ENCODE measurements at regions not wholly inside any gene's neighbourhood (a gene's known extent, or its start where the extent isn't known, plus 50 kb on each side); places are given as distances from the start of the nearest gene placed in this dataset.

DNA sequence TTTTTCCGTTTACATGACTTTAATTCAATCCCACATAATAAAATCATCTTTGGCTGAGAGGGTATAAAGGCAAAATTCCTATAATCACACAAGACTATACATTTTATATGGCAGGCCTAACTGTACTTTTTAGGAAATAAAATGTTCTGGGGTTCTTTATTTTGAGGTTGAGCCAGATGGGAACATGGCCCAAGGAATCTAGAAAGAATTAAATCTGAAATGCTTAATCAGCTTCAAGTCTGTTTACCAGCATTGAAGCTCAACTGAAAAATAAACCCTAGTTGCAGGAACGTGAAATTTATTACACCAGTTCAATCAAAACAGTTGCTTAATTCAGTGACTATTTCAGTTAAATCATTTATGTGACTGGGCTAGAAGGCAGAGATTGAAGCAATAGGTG lies 191.0 kb upstream of the BTG1 start:
- DNase-seq (ENCODE audit: extremely low read depth in 1 of 2, low read depth in 1 of 2): no peak

DNA sequence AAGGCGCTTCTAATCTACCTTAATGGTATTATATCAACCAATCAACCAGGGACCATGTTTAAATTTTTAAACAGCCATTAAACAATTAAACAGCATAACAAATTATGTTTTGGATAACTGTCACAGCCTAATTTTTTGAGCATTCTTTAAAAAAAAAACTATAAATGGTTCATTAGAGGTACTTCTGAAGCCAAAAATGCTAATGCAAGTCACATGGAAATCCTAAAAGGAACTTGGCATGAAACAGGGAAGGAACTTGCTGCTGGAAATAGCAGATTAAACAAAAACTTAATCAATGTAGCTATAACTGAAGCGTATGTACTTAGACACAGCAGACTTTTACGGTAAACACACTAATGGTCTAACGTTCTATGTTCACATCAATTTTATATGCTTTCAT lies 190.2 kb upstream of the BTG1 start:
- DNase-seq (ENCODE audit: extremely low read depth in 1 of 2, low read depth in 1 of 2): no peak

DNA sequence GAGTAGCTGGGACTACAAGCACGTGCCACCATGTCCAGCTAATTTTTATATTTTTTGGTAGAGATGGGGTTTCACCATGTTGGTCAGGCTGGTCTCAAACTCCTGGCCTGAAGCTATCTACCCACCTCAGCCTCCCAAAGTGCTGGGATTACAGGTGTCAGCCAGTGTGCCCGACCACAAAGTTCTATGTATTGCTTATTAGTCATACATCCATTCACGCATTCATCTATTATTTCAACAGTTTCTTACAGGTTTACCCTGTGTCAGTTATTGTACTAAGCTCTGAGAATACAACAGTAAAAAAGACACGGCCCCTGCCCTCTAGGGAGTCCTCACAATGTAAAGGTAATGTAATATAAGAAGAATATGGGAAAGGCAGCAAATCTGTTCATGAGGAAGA lies 188.9 kb upstream of the BTG1 start:
- no peak for DNase-seq (ENCODE audit: extremely low read depth in 1 of 2, low read depth in 1 of 2)

DNA sequence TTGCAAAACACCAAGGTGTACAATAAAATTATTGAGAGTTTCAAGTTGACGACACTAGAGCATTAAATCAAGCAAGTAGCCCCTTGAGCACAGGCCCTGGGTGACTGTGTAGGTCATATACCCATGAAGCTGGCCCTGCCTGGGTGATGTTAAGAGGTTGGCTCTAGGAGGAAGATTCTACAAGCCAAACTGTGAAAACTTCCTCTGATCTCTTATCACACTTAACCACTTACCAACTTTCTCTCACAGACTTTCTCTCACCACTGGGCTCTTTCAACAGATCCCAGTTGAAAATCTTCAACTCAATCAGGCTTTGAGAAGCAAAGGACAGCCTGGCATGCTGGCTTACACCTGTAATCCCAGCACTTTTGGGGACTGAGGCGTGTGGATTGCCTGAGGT lies 186.9 kb upstream of the BTG1 start:
- no peak for DNase-seq (ENCODE audit: extremely low read depth in 1 of 2, low read depth in 1 of 2)

DNA sequence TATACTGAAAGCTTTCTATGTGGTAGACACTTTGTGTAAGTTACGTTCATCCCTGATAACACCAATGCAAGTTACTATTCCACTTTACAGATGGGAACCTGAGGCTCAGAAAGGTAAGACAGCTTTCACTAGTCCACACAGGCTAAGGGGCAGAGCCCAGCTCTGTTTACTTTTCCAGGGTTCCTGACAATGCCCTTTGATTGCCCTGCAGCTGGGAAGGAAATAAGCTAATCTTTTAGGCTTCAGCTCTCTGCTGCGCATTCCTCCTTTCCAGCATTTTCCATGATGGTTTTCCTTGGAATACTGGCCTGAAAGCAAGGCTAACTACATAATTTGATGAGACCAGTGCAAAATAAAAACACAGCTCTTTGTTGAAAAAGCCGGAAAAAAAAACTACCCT lies 185.7 kb upstream of the BTG1 start:
- no peak for DNase-seq (ENCODE audit: extremely low read depth in 1 of 2, low read depth in 1 of 2)

DNA sequence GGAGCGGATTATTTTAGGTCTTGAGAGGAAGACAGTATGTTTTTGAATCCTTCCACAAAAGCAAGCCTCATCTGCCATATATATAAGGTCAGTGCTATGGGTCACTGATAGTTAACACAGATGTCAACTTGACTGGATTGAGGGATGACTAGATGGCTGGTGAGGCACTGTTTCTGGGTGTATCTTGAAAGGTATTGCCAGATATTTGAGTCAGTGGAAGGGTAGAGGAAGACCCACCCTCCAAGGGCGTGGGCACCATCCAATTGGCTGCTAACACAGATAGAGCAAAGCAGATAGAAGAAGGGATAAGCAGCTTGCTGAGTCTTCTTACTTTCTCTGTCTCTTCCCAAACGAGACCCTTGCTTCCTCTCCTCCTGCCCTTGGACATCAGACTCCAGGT lies 185.0 kb upstream of the BTG1 start:
- no peak for DNase-seq (ENCODE audit: extremely low read depth in 1 of 2, low read depth in 1 of 2)

DNA sequence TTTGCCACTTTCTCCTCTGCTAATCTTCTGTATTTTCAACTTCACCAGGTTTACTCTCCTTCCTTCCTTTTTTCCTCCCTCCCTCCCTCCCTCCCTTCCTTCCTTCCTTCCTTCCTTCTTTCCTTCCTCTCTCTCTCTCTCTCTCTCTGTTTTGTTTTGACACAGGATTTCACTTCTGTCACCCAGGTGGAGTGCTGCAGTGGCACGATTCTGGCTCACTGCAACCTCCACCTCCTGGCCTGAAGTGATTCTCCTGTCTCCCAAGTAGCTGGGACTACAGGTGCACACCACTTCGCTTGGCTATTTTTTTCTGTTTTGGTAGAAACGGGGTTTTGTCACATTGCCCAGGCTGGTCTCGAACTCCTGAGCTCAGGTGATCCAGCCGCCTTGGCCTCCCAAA lies 181.2 kb upstream of the BTG1 start:
- DNase-seq (ENCODE audit: extremely low read depth in 1 of 2, low read depth in 1 of 2): no peak

DNA sequence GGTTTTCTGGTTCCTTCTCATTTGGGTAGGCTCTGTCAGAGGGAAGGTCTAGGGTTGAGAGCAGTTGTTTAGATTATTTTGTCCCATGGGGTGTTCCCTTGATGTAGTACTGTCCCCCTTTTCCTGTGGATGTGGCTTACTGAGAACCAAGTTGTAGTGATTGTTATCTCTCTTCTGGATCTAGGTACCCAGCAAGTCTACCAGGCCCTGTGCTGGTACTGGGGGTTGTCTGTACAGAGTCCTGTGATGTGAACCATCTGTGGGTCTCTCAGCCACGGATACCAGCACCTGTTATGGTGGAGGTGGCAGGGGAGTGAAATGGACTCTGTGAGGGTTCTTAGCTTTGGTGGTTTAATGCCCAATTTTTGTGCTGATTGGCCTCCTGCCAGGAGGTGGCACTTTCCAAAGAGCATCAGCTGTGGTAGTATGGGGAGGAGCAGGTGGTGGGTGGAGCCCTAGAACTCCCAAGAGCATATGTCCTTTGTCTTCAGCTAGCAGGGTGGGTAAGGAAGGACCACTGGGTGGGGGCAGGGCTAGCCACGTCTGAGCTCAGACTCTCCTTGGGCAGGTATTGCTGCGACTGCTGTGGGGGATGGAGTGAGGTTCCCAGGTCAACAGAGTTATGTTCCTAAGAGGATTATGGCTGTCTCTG lies 179.3 kb upstream of the BTG1 start:
- no peak for DNase-seq (ENCODE audit: extremely low read depth in 1 of 2, low read depth in 1 of 2)

DNA sequence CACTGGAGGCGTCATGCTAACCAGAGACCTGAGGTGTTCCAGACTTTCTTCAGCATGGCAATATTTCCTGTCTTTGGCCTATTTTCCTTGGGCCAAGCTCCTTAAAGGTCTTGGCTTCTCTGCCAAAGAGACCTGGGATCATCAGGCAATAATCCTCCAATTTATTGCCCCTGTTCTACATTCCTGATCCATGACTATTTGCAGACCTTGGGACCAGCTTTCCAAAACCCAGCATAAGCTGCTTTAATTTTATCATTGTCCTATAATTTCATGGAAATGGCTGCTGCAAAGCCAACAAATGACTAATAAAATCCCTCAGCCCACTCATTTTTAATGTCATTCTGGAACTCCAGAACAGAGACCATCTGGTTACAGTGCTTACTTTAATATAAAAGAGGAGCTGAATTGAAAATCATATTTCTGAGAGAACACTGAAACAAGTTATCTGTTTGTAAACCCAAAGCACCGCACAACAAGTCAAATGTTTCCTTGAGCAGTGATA lies 166.9 kb upstream of the BTG1 start:
- no peak for DNase-seq (ENCODE audit: extremely low read depth in 1 of 2, low read depth in 1 of 2)

DNA sequence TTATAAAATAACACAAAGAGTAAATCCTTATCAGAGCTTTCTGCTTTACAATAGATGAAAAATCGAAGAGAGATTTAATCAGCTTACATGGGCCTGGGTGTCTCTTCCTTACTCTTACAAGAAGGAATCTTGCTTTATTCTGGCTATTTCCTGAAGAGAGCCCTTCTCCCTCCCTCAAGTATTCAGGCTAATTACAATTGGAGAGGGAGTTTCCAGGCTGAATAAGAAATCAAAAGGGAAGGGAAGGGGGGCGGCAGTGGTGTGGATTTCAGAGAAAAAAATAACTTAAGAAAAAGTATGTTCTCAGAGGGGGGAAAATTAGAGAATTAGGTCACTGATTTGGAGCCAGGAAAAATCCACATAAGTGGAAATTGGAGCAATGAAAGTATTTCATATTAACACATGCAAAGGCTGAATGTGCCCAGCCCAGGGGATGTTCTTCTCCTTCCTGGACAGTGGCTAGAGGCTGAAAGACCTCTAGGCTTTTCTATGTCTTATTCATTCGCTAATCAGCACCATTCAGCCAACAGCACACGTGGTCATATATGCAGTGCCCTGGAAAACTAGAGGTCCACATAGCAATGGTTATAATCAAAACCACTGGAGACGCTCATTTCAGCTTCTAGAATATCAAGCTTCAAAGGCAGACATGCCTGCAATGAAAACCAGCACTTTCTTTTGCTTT lies 158.9 kb upstream of the BTG1 start:
- DNase-seq (ENCODE audit: extremely low read depth in 1 of 2, low read depth in 1 of 2): no peak

DNA sequence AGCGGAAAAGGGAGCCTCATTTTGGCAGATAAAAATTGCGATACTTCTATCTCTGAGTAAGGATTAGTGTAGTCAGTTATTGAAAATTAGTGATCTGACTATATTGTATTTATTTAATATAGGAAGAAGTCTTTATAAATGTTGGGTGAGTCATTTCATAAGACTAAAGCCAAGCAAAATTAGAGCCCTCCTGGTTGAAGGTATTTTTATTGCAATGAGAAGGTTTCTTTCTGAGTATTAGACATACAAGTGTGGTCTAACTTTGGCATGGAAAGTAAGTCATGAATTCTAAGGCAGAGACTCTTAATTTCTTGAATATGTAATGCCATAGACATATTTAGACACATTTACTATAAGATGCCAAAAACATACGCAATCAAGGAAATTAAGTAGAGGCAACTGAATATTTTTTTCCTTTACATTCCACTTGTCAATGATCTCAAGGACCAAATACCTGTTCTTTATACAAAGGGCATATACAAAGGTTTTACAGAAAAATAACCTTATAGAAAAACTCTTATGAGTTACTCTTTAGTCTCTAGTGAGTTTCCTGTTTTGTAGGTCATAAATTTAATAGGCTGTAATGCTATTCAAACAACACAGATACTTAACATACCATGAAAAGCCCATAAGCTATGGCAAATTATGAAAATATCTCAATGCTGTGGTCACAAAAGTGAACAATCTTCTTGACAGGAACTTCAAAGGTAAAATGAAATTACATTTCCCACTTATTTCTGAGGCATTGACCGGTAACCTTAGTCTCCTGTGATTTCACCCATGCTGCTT lies 156.6 kb upstream of the BTG1 start:
- no peak for DNase-seq (ENCODE audit: extremely low read depth in 1 of 2, low read depth in 1 of 2)

DNA sequence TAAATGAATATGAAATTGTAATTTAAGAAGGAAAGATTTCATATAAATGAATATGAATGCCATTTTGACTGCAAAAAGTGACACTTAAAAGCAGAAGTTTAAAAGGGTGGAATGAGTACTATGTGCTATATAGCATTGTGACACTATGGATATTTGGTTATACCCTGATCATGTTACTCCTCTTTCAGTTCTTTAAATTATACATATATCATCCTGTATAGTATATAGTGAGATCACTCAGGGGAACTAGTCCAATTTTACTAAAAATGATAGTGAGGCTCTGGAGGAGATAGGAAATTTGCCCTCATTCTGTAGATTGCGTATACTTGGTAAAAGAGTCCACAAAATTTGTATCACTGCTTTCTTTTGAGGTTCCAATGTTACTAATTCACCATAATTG lies 155.7 kb upstream of the BTG1 start:
- DNase-seq (ENCODE audit: extremely low read depth in 1 of 2, low read depth in 1 of 2): no peak

DNA sequence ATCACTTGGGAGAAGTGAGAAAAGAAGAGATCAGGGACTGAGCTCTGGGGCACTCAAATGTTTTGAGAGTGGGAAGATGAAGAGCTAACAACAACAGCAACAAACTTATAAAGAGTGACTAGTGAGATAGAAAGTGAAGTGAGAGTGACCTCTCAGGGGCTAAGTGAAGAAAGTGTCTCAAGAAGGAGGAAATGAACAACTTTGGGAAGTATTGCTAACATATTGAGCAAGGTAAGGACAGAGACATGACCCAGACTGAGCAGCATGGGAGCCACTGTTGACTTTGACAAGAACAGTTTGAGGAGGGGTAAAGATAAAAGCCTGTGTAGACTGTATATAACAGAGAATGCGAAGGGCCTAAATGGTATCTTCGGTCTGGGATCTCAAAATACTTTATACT lies 155.1 kb upstream of the BTG1 start:
- no peak for DNase-seq (ENCODE audit: extremely low read depth in 1 of 2, low read depth in 1 of 2)

DNA sequence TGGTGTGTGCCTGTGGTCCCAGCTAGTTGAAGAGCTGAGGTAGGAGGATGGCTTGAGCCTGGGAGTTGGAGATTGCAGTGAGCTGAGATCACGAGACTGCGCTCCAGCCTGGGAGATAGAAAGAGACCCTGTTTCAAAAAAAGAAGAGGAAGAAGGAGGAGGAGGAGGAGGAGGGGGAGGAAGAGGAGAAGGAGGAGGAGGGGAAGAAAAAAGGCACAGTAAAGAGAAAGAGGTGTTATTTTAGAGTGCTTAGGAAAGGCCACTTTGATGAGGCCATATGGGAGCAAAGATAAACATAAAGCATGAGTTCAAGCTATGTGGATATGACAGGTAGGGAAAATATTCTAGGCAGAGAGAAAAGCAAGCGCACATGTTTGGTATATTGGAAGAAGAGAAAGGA lies 154.1 kb upstream of the BTG1 start:
- no peak for DNase-seq (ENCODE audit: extremely low read depth in 1 of 2, low read depth in 1 of 2)

DNA sequence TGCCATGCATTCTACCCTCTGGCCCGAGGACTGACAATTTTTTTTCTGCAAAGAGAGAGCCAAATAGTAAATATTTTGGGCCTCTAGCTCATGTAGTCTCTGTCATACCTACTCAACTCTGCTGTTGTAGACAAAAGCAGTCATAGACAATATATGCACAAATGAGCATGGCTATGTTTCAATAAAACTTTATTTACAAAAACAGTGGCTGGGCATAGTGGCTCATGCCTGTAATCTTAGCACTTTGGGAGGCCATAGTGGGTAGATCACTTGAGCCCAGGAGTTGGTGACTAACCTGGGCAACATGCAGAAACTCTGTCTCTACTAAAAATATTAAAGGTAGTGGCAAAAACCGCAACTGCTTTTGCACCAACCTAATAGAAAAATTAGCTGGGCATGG lies 153.7 kb upstream of the BTG1 start:
- no peak for DNase-seq (ENCODE audit: extremely low read depth in 1 of 2, low read depth in 1 of 2)

DNA sequence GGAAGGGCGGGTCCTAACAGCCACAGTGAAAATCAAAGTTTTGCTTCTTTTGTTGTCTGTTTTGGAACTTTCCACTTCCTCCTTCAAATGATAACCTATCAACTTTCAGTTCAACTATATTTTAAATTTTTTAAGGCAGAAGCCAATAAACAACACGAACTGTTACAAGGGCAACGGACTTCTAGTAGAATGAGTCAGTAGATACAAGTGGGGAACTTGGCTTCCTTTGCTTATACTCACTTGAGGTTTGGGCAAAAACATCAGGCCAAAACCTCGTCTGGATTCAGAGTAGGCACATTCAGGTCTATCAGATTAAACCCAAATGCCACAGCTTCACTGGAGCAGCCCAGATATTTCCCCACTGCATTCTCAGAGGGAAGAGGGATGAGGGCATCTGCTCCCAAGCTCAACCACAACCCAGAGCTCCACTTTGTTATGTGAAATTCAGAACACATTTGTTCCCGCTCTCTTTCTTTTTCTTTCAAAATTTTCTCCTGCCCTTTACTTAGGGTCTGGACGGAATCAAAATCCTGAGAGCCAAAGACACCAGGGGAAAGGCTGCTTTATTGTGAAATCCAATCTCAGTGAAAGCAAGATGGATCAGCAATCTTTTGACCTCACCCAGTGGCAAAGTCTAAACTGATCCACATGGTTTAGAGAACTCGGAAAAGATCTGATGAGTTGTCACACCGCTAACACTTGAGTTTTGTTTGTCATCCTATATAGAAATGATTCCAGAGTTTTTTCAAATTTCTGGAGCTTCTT lies 152.5 kb upstream of the BTG1 start:
- DNase-seq (ENCODE audit: extremely low read depth in 1 of 2, low read depth in 1 of 2): no peak

DNA sequence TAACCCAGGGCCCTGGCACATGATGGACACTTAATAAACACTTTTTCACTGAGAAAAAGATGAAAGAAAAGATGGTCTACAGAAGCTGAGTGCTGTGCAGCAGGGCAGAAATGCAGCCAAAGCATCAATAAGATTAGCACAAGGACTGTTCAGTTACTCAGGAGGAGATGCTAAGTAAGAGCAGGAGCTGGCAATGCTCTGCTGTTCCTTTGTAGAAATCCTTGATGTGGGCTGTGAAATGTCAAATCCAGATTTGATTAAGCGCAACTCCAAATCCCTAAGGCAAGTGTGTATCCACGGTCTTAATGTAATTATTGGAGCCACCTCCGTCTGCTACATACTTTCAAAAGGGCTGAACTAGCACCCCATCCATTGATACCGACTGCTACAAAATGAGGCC lies 151.8 kb upstream of the BTG1 start:
- no peak for DNase-seq (ENCODE audit: extremely low read depth in 1 of 2, low read depth in 1 of 2)

DNA sequence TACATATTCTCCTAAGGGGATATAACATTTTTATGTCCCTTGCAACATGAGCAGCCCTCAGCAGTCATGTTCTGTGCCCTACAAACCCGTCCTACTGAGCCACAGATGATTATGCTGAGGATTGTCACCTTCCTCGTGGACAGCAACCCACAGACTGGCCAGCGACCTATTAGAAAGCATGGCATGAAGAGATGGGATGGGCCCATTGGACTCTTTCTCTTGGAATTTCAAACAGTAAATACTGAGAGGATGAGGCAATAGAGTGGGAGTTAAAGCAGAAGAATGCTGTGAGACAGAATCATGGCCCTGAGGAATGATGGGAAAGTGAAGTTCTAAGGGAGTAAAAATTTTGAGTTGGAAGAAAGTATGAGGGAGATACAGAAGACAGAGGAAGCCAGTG lies 149.9 kb upstream of the BTG1 start:
- no peak for DNase-seq (ENCODE audit: extremely low read depth in 1 of 2, low read depth in 1 of 2)

DNA sequence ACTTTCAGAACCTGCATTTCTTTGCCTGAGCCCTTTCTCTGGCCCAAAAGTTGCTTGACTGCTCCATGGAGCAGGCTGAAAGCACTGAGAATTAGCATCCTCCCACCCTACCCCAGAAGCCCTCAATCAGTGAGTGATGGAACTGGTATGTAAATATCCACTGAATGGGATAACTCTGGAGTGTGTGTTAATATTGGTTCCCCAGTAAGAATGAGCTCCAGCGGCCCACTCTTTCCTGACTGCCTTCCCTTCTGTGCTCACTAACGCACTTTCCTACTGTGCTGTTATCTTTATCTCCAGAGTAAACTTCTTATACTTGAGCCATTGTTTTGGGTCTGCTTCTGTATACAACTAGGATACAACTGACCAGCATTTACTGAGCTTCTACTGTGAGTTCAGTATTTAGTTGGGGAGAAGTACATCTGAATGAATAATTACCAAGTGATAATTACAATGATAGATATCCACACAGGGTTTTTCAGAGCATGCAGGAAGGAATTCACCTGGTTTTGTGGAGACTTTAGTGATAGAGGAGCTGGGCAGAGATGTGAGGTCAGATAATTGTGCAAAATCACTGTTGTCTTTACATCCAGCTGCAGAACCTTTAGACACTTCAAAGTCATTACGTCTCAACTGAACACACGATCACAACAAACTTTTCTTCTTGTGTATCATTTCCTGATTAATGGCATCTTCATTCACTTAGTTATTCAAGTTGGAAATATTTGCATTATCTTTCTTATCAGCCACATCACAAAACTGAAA lies 149.2 kb upstream of the BTG1 start:
- no peak for DNase-seq (ENCODE audit: extremely low read depth in 1 of 2, low read depth in 1 of 2)

DNA sequence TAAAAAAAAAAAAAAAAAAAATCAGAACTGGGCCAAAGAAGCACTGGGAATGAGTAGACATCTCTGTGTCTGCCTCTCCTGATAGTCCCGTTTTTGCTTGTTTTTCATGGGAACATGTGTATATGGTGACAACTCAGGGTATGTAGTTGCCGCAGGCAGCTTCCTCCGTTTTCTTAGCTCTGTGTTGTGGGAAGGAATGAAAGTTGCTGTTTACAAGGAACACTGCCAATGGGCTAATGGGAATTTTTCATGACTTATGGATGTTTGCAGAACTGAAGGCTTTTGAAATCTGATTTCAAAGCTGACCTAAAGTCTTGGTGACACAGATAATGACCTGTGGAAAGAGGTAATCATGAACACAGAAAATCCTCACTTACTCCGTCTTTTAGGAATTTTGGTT lies 146.4 kb upstream of the BTG1 start:
- DNase-seq (ENCODE audit: extremely low read depth in 1 of 2, low read depth in 1 of 2): no peak

DNA sequence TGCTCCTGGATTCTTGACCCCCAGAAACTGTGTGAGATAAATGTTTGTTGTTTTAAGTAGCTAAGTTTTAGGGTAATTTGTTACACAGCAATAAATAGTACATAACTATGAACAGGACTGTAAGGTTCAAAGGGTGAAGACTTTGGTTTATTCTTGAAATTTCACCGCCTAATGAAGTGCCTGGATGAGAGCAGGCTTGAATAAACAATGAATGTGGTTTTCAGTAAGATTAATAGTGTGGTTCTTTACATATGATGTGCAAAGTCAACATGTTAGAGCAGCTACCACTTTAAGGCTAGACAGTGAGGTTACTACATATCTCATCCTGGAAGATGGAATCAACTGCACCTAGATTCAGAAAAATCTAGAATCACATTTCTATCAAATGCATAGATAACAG lies 145.2 kb upstream of the BTG1 start:
- DNase-seq (ENCODE audit: extremely low read depth in 1 of 2, low read depth in 1 of 2): no peak
